NOMO-1 treated with dmso at 0.1 percent for 144 hours (cell line): ENCODE measurements at regions not wholly inside any gene's neighbourhood (a gene's known extent, or its start where the extent isn't known, plus 50 kb on each side); places are given as distances from the start of the nearest gene placed in this dataset.

Source experiments
- DNase-seq: peaks from one replicate; lab custom pipeline; 2025; ENCODE audit not compliant: unreplicated experiment; lab: John Stamatoyannopoulos, UW

DNA sequence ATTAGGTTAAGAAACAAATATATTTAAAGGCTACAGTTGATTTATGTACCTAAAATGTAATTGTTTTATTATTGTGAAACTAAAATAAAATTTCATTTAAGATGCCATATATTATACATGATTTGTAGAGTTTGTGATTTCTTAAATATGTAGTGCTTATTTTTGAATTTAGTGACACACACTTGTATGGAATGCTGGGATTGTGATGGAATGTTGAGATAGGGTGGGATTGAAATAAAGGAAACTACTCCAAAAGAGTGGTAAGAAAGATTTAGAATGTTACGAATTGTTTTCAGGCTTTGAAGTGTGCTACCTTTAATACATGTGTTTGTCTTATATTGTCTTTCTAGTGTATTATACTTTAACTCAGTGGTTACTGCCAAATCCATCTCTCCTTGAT is 330.3 kb upstream of the PITX2 start:
- no peak for DNase-seq

DNA sequence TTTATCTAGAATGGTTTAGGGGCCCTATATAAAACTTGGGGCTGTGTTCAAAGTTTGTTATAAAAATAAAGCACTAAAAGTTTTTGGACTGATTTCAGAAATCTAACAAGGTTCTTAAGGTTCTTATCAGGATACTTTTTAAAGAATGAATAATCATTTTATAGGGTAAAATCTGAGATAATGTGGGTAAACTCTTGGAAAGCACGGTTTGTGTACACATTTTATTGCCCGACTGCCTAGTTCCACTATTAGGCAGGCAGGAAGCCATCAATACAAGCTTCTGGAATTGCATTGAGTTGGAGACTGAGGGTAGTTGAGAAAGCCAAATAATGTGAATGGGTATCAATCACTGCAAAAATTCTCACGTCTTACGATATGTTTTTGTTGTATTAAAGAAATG is 331.0 kb upstream of the PITX2 start:
- no peak for DNase-seq

GRCh38 chr4:110955748-110956147 is 332.9 kb upstream of the PITX2 start:
- no peak for DNase-seq

DNA sequence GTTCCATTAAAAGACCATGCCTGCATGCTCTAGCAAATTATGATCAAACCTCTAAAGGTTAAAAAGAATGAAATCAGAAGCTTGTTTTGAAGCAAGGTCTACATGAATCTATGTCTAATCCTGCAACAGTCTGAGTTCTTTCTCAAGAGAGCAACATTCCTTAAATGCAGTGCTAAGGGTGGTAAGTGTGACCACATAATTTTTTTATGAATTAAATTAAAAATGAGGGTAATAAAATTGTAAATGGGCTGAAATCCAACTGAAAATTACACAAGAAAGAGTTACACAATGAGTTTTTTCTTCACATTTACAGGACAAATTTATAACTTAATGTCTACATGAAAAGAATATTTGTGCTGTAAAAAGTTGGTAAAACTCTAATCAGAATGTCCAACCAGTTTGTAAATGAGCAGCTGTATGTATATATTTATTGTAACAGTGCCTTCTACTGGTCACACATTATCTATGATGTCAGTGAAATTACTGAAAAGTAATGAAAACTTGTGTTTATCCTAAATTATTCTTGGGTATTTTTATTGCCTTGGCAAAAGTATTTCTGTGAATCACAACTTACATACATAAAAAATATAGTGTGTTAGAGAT is 336.3 kb upstream of the PITX2 start:
- DNase-seq = no peak

DNA sequence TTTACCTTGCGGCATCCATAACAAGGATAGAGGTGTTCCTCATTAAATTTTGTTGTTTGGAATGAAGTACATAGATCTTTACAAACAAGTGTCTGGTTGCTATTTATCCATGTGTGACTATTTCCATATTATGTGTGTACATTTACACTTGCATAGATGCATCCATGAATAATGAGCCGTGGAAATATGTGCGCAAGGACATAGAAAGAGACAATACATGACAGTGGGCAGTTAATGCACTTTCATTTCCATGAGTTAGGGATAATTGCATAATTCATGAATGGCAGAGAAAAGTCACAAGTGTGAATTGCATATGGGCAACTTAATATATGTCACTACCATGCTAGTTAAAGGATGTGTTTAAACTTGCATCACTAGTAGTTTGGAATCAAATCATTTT is 338.2 kb upstream of the PITX2 start:
- no peak for DNase-seq

- DNase-seq = no peak
Measured at GRCh38 chr4:110962616-110963015, 339.7 kb upstream of the PITX2 start.

- DNase-seq = no peak
Measured at GRCh38 chr4:110963662-110964280, 340.9 kb upstream of the PITX2 start.

DNA sequence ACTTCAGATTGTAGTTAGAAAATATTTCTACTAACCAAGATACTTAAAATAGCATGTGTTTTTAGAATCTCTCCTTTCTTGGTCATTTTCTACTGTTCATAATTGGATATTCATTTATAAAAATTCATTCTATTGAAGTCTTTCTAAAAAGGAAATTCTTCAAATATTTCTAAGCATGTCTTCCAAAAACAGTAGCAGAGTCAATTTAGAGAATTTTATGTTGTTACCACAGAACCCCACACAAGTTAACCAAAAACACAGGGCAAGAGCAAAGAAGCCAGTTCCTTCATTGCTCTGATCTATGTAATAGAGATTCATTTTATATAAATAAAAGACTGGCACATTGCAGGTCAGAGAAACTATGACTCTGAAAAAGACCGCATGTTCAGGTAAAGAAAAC is 345.1 kb upstream of the PITX2 start:
- no peak for DNase-seq

- DNase-seq = peak; percentile 28
Measured at GRCh38 chr4:110970642-110971041, 347.8 kb upstream of the PITX2 start.

- DNase-seq = no peak
Measured at GRCh38 chr4:110975338-110975737, 352.5 kb upstream of the PITX2 start.

DNA sequence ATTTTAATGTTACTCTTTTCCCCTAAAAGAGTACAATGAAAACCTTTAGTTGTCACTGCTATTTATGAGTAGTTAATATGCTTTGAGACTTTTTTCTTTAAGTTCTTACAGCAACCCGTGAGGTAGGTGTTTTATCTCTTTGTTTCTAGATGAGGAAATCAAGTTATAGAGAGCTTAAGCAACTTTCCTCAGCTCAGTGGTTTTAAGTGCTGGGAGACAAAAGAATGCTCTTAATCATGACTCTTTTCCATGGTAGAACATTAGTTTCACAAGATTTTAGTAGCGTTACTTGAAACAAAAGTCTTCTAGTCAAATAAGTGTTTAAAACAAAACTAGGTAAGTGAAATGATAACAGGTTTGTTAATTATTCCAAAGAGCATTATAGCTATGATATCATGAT is 354.7 kb upstream of the PITX2 start:
- DNase-seq = no peak

GRCh38 chr4:110978761-110979160 is 355.9 kb upstream of the PITX2 start:
- no peak for DNase-seq

- no peak for DNase-seq
Measured at GRCh38 chr4:110982486-110982885, 359.6 kb upstream of the PITX2 start.

DNA sequence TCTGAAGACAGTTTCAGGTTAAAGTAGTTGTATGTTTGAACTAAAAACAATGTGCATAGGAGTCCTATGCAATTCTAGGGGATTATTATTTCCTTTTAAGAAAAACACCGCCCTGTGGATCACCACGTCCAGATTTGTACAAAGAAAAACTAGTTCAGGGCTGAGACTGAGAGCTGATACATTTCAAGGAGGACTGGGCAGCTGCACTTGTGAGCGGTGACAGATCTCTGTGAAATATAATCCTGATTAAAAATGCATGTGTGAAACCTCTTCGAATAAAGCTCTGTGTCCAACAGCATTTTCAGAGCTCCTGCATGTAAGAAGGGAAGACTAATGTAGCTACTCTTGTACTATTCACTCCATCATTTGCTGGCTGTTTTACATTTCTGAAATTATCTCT is 365.8 kb upstream of the PITX2 start:
- DNase-seq = no peak

DNA sequence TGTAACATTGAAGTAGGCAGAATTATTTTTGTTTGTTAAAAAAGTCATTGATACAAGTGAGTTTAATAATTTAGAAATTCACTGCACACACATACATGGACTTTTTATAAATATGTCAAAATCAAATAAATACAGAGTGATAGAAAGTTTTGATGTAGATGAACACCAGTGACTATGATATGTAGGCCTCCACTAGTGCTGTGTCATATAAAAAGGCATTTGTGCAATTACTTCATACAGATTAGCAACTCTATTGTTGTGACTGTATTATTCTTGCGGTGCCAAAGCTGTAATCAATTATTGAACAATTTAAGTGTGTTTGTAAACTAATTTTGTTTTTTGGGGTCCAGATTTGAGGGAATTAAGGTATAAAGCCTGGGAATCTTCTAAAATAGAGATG is 366.2 kb upstream of the PITX2 start:
- DNase-seq = no peak

GRCh38 chr4:110994781-110995180 is 371.9 kb upstream of the PITX2 start:
- DNase-seq = no peak

DNA sequence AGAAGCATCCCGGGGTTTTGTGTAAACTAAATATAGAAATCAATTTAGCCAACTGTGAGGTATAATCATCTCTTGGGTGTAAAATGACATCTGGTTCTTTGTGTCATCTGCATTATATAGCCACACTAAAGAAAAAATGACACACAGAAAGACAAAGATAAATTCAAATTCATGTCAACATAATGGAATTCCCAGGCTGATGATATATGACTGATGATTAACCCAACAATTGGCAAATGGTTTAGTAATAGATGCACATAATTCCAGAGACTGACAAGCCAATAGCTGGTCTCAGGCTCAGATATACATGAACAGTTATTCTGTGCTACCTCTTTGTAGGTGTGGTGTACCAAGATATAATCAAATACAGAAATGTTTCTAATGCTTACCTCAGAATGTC is 375.4 kb upstream of the PITX2 start:
- DNase-seq = no peak

GRCh38 chr4:111011458-111011857 is 388.6 kb upstream of the PITX2 start:
- no peak for DNase-seq

- DNase-seq = no peak
Measured at GRCh38 chr4:111013846-111014245, 391.0 kb upstream of the PITX2 start.

- no peak for DNase-seq
Measured at GRCh38 chr4:111014537-111014936, 391.7 kb upstream of the PITX2 start.

DNA sequence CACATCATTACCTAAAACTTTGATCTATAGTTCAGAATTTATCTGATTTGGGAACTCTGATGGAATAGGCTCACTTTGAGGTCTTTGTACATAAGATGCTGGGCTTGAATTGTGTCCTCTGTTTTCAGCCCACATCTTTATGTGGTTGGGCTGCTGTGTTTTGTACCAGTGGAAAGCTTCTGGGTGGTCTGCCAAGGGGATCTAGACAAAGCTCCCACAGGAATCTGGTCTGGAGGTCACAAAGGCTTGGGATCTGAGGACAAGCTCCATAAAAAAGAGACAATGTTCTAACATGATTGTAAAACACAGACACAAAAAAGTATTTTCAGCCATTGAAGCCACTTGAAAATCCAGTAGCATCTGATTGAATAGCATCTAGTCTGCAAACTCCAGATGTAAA is 393.5 kb upstream of the PITX2 start:
- no peak for DNase-seq

DNA sequence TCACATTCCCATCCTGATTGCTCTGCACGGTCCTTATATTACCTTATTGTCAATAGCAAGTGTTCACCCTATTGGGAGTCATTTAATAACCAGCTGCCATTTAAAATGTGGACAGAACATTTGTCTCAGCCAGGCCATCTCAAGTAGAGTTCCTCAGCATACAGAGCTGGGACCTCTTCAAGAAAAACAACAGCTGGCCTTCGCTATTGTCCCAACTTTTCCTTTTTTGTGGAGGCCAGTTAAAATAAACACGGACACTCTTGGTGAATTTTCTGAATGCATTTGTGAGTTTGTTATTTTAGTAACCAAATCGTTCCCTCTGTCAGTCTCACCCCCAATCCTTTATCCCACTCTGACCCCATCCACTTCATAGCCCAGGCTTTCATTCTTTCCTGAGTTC is 395.3 kb upstream of the PITX2 start:
- DNase-seq = no peak

- DNase-seq = no peak
Measured at GRCh38 chr4:111020476-111020875, 397.6 kb upstream of the PITX2 start.
